ENCODE measurements at regions not wholly inside any gene's neighbourhood (a gene's known extent, or its start where the extent isn't known, plus 50 kb on each side); places are given as distances from the start of the nearest gene placed in this dataset.
A peak's percentile ranks its signal among the peaks of the same experiment; 100 is the strongest.

DNA sequence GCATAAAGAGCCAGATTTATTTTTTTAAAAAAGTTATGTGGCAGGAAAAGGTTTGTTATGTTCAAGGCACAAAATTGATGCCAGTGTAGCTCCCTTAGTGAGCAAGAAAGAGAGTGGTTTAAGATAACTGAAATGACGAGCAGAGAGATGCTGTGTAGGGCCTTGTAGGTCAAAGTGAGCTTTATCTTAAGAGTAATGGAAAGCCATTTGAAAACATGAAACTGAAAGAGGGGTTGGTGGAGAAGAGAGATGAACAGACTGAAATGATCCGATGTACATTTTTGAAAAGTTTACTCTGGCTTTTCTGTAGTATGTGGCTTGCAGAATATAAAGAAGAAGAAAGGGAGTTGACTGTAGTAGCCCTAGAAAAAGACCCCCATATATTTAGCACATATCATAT, 383.6 kb downstream of the PLA2G4A start:
- no peak for DNase-seq
- no peak for ATAC-seq (ENCODE audit: insufficient read depth, low FRiP score)
- H3K27me3 ChIP-seq (ENCODE audit: control insufficient read depth in 3 of 3, insufficient read depth in 3 of 3, low read length in 2 of 3) = no peaks in the 10 kb centered on the region
- H3K4me3 ChIP-seq = no peak overlapping the region
- H3K9me3 ChIP-seq (ENCODE audit: control insufficient read depth in 4 of 4, insufficient read depth in 3 of 4, low read length in 3 of 4) = no peaks in the 10 kb centered on the region
- no peak for TF ChIP-seq CTCF (IDR thresholded peaks at IDR 0.05; ENCODE audit: control extremely low read depth, extremely low read depth)
- no peaks in the 10 kb centered on the region for H3K4me1 ChIP-seq (ENCODE audit: control insufficient read depth in 5 of 5, insufficient read depth in 5 of 5, low read length in 5 of 5)
- no peaks in the 10 kb centered on the region for H3K36me3 ChIP-seq (ENCODE audit: control insufficient read depth in 4 of 4, insufficient read depth in 4 of 4, low read length in 4 of 4)
- WGBS, 2 donors = 72 to 83% methylated on average over 2 of the region's 2 CpGs
- H3K27ac ChIP-seq (ENCODE audit: low read depth in 1 of 2, low read length in 1 of 2) = no peak overlapping the region
- H3K9ac ChIP-seq (ENCODE audit: insufficient read depth in 1 of 2, low read length in 2 of 2) = no peak overlapping the region

GRCh38 chr1:187226396-187226795, 397.6 kb downstream of the PLA2G4A start:
- no peak overlapping the region for H3K9ac ChIP-seq (ENCODE audit: insufficient read depth in 1 of 2, low read length in 2 of 2)
- WGBS, 2 donors = 43 to 90% methylated on average over 2 of the region's 2 CpGs
- no peaks in the 10 kb centered on the region for H3K36me3 ChIP-seq (ENCODE audit: control insufficient read depth in 4 of 4, insufficient read depth in 4 of 4, low read length in 4 of 4)
- H3K27me3 ChIP-seq (ENCODE audit: control insufficient read depth in 3 of 3, insufficient read depth in 3 of 3, low read length in 2 of 3) = no peaks in the 10 kb centered on the region
- no peak for TF ChIP-seq CTCF (IDR thresholded peaks at IDR 0.05; ENCODE audit: control extremely low read depth, extremely low read depth)
- peaks cover 0 to 5% (median 0%) of the 10 kb centered on the region in 4 donors for H3K9me3 ChIP-seq (ENCODE audit: control insufficient read depth in 4 of 4, insufficient read depth in 3 of 4, low read length in 3 of 4)
- H3K4me3 ChIP-seq = no peak overlapping the region
- no peak overlapping the region for H3K27ac ChIP-seq (ENCODE audit: low read depth in 1 of 2, low read length in 1 of 2)
- no peaks in the 10 kb centered on the region for H3K4me1 ChIP-seq (ENCODE audit: control insufficient read depth in 5 of 5, insufficient read depth in 5 of 5, low read length in 5 of 5)
- no peak for ATAC-seq (ENCODE audit: insufficient read depth, low FRiP score)
- DNase-seq = no peak

GRCh38 chr1:187228790-187229189, 400.0 kb downstream of the PLA2G4A start:
- no peak for TF ChIP-seq CTCF (IDR thresholded peaks at IDR 0.05; ENCODE audit: control extremely low read depth, extremely low read depth)
- Histone ChIP-seq H3K27me3 (ENCODE audit: control insufficient read depth in 3 of 3, insufficient read depth in 3 of 3, low read length in 2 of 3) (no peaks in the 10 kb centered on the region), H3K27ac (ENCODE audit: low read depth in 1 of 2, low read length in 1 of 2) (no peak overlapping the region), H3K36me3 (ENCODE audit: control insufficient read depth in 4 of 4, insufficient read depth in 4 of 4, low read length in 4 of 4) (no peaks in the 10 kb centered on the region), H3K4me3 (no peak overlapping the region), H3K9ac (ENCODE audit: insufficient read depth in 1 of 2, low read length in 2 of 2) (no peak overlapping the region), H3K9me3 (ENCODE audit: control insufficient read depth in 4 of 4, insufficient read depth in 3 of 4, low read length in 3 of 4) (peaks cover 0 to 3% (median 0%) of the 10 kb centered on the region in 4 donors), H3K4me1 (ENCODE audit: control insufficient read depth in 5 of 5, insufficient read depth in 5 of 5, low read length in 5 of 5) (no peaks in the 10 kb centered on the region)
- WGBS, 2 donors = 86 to 91% methylated on average over 1 of the region's 1 CpG
- ATAC-seq (ENCODE audit: insufficient read depth, low FRiP score) (no peak), DNase-seq (no peak)

GRCh38 chr1:187229496-187229895, 400.7 kb downstream of the PLA2G4A start:
- Histone ChIP-seq H3K4me1 (ENCODE audit: control insufficient read depth in 5 of 5, insufficient read depth in 5 of 5, low read length in 5 of 5) (peaks cover 0 to under 1% (median 0%) of the 10 kb centered on the region in 5 donors), H3K27ac (ENCODE audit: low read depth in 1 of 2, low read length in 1 of 2) (no peak overlapping the region), H3K9ac (ENCODE audit: insufficient read depth in 1 of 2, low read length in 2 of 2) (no peak overlapping the region), H3K27me3 (ENCODE audit: control insufficient read depth in 3 of 3, insufficient read depth in 3 of 3, low read length in 2 of 3) (no peaks in the 10 kb centered on the region), H3K36me3 (ENCODE audit: control insufficient read depth in 4 of 4, insufficient read depth in 4 of 4, low read length in 4 of 4) (no peaks in the 10 kb centered on the region), H3K9me3 (ENCODE audit: control insufficient read depth in 4 of 4, insufficient read depth in 3 of 4, low read length in 3 of 4) (no peaks in the 10 kb centered on the region), H3K4me3 (no peak overlapping the region)
- DNase-seq (peak in 1 of 3 donors; percentile 30), ATAC-seq (ENCODE audit: insufficient read depth, low FRiP score) (no peak)
- no peak for TF ChIP-seq CTCF (IDR thresholded peaks at IDR 0.05; ENCODE audit: control extremely low read depth, extremely low read depth)
